DND-41 (cell line): ENCODE measurements at regions not wholly inside any gene's neighbourhood (a gene's known extent, or its start where the extent isn't known, plus 50 kb on each side); places are given as distances from the start of the nearest gene placed in this dataset.

Source experiments
- ATAC-seq: fragments of 200-7000 bp; cut with Tn5 transposase; 3 replicates; pipeline ENCODE4 v1.9.1; 2021; ENCODE audit warnings: low read depth; ENCODE audit not compliant: insufficient read depth
- DNase-seq: peaks from one replicate; pipeline ENCODE4 v3.0.0-alpha.2; 2020
- H2AFZ ChIP-seq: 2 replicates; pipeline ENCODE4 v1.6.0; 2012; ENCODE audit warnings: low read depth, low read length
- H3K27ac ChIP-seq: 2 replicates; pipeline ENCODE4 v1.5.1; 2012; ENCODE audit warnings: low read length, inconsistent platforms
- H3K27me3 ChIP-seq: fragments of 200-600 bp; sonication (generic); 2 replicates; pipeline ENCODE4 v1.6.0; 2012; ENCODE audit warnings: low read length, mild to moderate bottlenecking, inconsistent platforms; ENCODE audit not compliant: insufficient read depth, poor library complexity
- H3K36me3 ChIP-seq: 2 replicates; pipeline ENCODE4 v1.5.1; 2012; ENCODE audit warnings: low read length, inconsistent platforms; ENCODE audit not compliant: insufficient read depth
- H3K4me1 ChIP-seq: 2 replicates; pipeline ENCODE4 v1.5.1; 2012; ENCODE audit warnings: mild to moderate bottlenecking, low read length; ENCODE audit not compliant: insufficient read depth
- H3K4me2 ChIP-seq: 2 replicates; pipeline ENCODE4 v1.6.0; 2012; ENCODE audit warnings: mild to moderate bottlenecking, moderate library complexity, low read length, inconsistent platforms; ENCODE audit not compliant: insufficient read depth
- H3K4me3 ChIP-seq, 2 experiments: fragments of 200-600 bp in 1 of 2; shearing (Covaris generic) in 1 of 2; 2 replicates each; pipeline ENCODE4 v1.5.1; 2012 to 2016; ENCODE audit warnings: inconsistent platforms in 2 of 2, low read length in 2 of 2, mild to moderate bottlenecking in 2 of 2, low read depth in 1 of 2, moderate library complexity in 1 of 2
- H3K79me2 ChIP-seq: 2 replicates; pipeline ENCODE4 v1.6.0; 2012; ENCODE audit warnings: low read length, inconsistent platforms; ENCODE audit not compliant: insufficient read depth
- H3K9ac ChIP-seq: 2 replicates; pipeline ENCODE4 v1.6.0; 2012; ENCODE audit warnings: low read depth, mild to moderate bottlenecking, inconsistent platforms, low read length, moderate library complexity
- H3K9me3 ChIP-seq: 2 replicates; pipeline ENCODE4 v1.5.1; 2012; ENCODE audit warnings: low read length, moderate library complexity, mild to moderate bottlenecking, inconsistent platforms; ENCODE audit not compliant: insufficient read depth, severe bottlenecking
- H4K20me1 ChIP-seq: 2 replicates; pipeline ENCODE4 v1.6.0; 2012; ENCODE audit warnings: low read length; ENCODE audit not compliant: insufficient read depth
- EZH2 ChIP-seq: IDR thresholded peaks from 3 replicates; pipeline ENCODE4 v1.6.1; 2012; ENCODE audit warnings: borderline replicate concordance, low read depth, mild to moderate bottlenecking, moderate library complexity, low read length, inconsistent platforms; ENCODE audit not compliant: severe bottlenecking
- TF ChIP-seq, protein P1 (sequence below): IDR thresholded peaks from 2 replicates; pipeline ENCODE4 v1.5.1; 2012; ENCODE audit warnings: borderline replicate concordance, low read length, moderate library complexity, mild to moderate bottlenecking; ENCODE audit not compliant: poor library complexity, severe bottlenecking; ENCODE audit errors: extremely low read depth

DNA sequence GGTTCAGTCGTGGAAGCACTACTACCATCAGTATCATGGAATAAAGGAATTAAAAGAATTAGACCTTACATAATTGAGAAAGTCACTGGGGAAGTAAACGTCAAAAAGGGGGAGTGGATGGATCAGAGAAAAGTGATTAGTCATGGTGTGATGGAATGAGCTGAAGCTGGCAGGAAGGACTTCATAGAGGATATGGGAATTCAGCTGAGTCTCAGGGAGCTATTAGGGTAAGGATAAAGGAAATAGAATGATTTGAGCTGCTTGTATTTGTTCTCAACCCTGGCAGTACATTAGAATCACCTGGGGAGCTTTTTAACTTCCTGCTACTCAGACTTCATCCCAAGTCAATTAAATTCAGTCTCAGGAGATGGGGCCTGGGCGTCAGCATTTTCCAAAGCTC, 53.4 kb upstream of the SETBP1 start:
- Histone ChIP-seq H3K4me1 (peaks cover 10% of the 10 kb centered on the region), H3K4me3 (no peak overlapping the region), H3K27ac (no peak overlapping the region), H3K9me3 (peaks cover 3% of the 10 kb centered on the region), H2AFZ (no peak overlapping the region), H4K20me1 (no peaks in the 10 kb centered on the region), H3K4me2 (no peak overlapping the region), H3K36me3 (no peaks in the 10 kb centered on the region), H3K27me3 (no peaks in the 10 kb centered on the region), H3K9ac (no peak overlapping the region), H3K79me2 (no peaks in the 10 kb centered on the region)
- no peak for DNase-seq
- TF ChIP-seq EZH2: no peak
- TF ChIP-seq, protein P1, sequence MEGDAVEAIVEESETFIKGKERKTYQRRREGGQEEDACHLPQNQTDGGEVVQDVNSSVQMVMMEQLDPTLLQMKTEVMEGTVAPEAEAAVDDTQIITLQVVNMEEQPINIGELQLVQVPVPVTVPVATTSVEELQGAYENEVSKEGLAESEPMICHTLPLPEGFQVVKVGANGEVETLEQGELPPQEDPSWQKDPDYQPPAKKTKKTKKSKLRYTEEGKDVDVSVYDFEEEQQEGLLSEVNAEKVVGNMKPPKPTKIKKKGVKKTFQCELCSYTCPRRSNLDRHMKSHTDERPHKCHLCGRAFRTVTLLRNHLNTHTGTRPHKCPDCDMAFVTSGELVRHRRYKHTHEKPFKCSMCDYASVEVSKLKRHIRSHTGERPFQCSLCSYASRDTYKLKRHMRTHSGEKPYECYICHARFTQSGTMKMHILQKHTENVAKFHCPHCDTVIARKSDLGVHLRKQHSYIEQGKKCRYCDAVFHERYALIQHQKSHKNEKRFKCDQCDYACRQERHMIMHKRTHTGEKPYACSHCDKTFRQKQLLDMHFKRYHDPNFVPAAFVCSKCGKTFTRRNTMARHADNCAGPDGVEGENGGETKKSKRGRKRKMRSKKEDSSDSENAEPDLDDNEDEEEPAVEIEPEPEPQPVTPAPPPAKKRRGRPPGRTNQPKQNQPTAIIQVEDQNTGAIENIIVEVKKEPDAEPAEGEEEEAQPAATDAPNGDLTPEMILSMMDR: no peak
- ATAC-seq: no peak

DNA sequence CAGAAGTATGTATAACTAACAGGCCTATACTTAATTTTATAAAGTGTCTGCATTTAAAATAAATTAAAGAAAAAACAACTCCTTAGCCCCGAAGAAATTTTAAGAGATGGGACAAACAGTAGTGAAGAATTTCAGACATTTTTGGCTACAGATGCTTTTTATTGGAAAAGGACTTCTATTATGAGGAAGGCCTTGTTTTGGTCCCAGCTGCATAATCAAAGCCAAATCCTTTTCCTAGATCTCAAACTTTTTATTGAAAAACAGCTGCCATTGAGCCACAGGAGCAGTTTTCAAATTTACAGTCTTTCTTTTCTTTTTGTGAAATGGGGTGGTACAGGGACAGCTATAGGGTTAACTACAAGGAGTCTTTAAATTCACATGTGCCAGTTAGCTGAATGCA, 51.3 kb upstream of the SETBP1 start:
- H2AFZ ChIP-seq: no peak overlapping the region
- H4K20me1 ChIP-seq: no peaks in the 10 kb centered on the region
- DNase-seq (no peak), ATAC-seq (no peak)
- H3K4me1 ChIP-seq: peaks cover 10% of the 10 kb centered on the region
- H3K79me2 ChIP-seq: no peaks in the 10 kb centered on the region
- no peak overlapping the region for H3K9ac ChIP-seq
- H3K4me2 ChIP-seq: no peak overlapping the region
- peaks cover 3% of the 10 kb centered on the region for H3K9me3 ChIP-seq
- H3K27ac ChIP-seq: no peak overlapping the region
- H3K27me3 ChIP-seq: no peaks in the 10 kb centered on the region
- H3K36me3 ChIP-seq: no peaks in the 10 kb centered on the region
- H3K4me3 ChIP-seq: no peak overlapping the region
- no peak for TF ChIP-seq EZH2
- TF ChIP-seq, protein P1: no peak

DNA sequence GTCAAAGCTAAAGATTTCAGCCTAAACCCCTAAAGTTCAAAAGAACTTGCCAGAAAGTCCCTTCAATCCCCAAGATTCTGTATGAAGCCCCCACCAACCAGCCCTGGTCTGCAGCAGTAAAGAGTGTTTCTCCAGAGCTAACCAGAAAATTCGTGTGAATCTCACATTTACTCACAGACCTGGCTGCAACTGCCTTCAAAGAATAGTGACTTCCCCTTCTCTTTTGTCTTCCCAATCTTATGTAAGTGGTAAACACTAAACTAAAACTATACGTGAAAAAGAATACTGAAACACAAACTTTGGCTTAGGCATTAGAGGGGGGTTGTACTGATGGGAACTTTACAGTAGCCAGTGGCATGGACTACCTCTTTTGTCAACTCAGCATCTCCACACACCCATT, 50.6 kb upstream of the SETBP1 start:
- peaks cover 6% of the 10 kb centered on the region for H3K4me1 ChIP-seq
- no peak overlapping the region for H3K4me3 ChIP-seq
- no peaks in the 10 kb centered on the region for H3K36me3 ChIP-seq
- H3K9me3 ChIP-seq: peaks cover 3% of the 10 kb centered on the region
- no peak overlapping the region for H3K4me2 ChIP-seq
- no peak overlapping the region for H3K27ac ChIP-seq
- H4K20me1 ChIP-seq: no peaks in the 10 kb centered on the region
- no peak overlapping the region for H2AFZ ChIP-seq
- H3K79me2 ChIP-seq: no peaks in the 10 kb centered on the region
- no peaks in the 10 kb centered on the region for H3K27me3 ChIP-seq
- DNase-seq: no peak
- no peak for ATAC-seq
- no peak for TF ChIP-seq EZH2
- TF ChIP-seq, protein P1: no peak
- H3K9ac ChIP-seq: no peak overlapping the region
